ENCODE measurements at regions not wholly inside any gene's neighbourhood (a gene's known extent, or its start where the extent isn't known, plus 50 kb on each side); places are given as distances from the start of the nearest gene placed in this dataset.

- no peak for DNase-seq (ENCODE audit: low read depth)
- no peak overlapping the region for H3K4me3 ChIP-seq (ENCODE audit: low read depth, low read length)
- TF ChIP-seq, protein P1, sequence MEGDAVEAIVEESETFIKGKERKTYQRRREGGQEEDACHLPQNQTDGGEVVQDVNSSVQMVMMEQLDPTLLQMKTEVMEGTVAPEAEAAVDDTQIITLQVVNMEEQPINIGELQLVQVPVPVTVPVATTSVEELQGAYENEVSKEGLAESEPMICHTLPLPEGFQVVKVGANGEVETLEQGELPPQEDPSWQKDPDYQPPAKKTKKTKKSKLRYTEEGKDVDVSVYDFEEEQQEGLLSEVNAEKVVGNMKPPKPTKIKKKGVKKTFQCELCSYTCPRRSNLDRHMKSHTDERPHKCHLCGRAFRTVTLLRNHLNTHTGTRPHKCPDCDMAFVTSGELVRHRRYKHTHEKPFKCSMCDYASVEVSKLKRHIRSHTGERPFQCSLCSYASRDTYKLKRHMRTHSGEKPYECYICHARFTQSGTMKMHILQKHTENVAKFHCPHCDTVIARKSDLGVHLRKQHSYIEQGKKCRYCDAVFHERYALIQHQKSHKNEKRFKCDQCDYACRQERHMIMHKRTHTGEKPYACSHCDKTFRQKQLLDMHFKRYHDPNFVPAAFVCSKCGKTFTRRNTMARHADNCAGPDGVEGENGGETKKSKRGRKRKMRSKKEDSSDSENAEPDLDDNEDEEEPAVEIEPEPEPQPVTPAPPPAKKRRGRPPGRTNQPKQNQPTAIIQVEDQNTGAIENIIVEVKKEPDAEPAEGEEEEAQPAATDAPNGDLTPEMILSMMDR (conservative IDR thresholded peaks at IDR 0.05; ENCODE audit: low read depth, low read length): no peak
Observed at GRCh38 chr1:187920976-187921375, 1092.2 kb downstream of the PLA2G4A start.

- TF ChIP-seq, protein P1 (conservative IDR thresholded peaks at IDR 0.05; ENCODE audit: low read depth, low read length): no peak
- peak; percentile 13 for DNase-seq (ENCODE audit: low read depth)
- no peak overlapping the region for H3K4me3 ChIP-seq (ENCODE audit: low read depth, low read length)
Observed at GRCh38 chr1:187921426-187921825, 1092.7 kb downstream of the PLA2G4A start.

DNA sequence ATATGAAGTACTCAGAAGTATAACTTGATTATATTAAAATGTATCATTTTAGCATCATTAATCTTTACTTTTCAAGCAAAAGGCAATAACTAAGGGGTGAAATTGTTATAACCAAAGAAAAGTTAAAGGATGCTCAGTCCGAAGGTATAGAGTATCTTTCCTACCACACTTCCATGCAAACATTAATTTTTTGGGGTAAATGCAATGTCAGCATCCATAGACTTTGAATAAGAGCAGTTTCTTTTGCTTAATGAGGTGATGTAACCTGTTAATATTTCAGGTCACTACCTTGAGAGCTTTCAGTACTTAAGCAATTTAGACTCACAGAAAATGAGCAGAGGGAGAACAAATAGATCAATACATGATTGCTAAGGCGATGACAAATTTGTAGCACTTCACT is 1093.5 kb downstream of the PLA2G4A start:
- TF ChIP-seq, protein P1 (conservative IDR thresholded peaks at IDR 0.05; ENCODE audit: low read depth, low read length): no peak
- no peak overlapping the region for H3K4me3 ChIP-seq (ENCODE audit: low read depth, low read length)
- DNase-seq (ENCODE audit: low read depth): no peak

DNA sequence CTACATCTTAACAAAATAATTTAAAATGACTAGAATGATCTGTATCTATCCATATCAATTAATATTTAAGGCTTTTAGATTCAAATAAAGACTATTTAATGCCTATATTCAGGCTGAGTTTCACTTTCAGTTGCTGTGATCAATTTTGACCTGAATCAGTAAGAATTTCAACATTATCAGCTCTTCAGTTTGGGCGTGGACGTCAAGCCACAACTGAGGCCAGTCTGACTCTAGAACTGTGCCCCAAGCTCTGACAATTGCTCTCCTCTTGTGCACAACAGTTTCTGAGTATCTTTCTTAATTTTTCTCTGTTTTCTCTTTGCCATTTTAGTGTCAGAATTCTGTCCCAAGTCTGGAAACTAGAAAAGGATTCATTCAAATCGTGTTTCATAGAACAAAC is 1095.5 kb downstream of the PLA2G4A start:
- TF ChIP-seq, protein P1 (conservative IDR thresholded peaks at IDR 0.05; ENCODE audit: low read depth, low read length): no peak
- no peak for DNase-seq (ENCODE audit: low read depth)
- no peak overlapping the region for H3K4me3 ChIP-seq (ENCODE audit: low read depth, low read length)

GRCh38 chr1:187928288-187928687 is 1099.5 kb downstream of the PLA2G4A start:
- no peak overlapping the region for H3K4me3 ChIP-seq (ENCODE audit: low read depth, low read length)
- TF ChIP-seq, protein P1 (conservative IDR thresholded peaks at IDR 0.05; ENCODE audit: low read depth, low read length): peak; percentile 87
- DNase-seq (ENCODE audit: low read depth): peak; percentile 73

- no peak for DNase-seq (ENCODE audit: low read depth)
- no peak overlapping the region for H3K4me3 ChIP-seq (ENCODE audit: low read depth, low read length)
- TF ChIP-seq, protein P1 (conservative IDR thresholded peaks at IDR 0.05; ENCODE audit: low read depth, low read length): no peak
Observed at GRCh38 chr1:187928696-187929095, 1099.9 kb downstream of the PLA2G4A start.

DNA sequence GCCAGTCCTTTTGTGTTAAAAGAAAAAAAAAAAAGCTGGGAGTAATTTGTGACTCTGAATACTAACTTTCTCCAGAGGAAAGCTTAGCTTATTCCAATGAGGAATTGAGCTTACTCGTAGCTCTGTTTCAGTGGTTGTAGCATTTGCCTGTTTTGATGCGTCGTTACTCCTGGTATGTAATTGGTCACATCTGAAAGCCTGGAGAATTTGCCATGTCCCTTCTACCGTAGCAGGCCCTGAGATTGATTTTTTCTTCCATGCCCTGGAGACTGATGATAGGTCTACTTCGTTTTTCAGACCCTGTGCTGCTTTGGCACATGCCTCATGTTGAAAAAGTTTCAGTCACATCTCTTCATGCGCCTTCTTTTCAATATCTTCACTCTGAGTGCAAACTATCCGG is 1103.0 kb downstream of the PLA2G4A start:
- TF ChIP-seq, protein P1 (conservative IDR thresholded peaks at IDR 0.05; ENCODE audit: low read depth, low read length): no peak
- no peak for DNase-seq (ENCODE audit: low read depth)
- H3K4me3 ChIP-seq (ENCODE audit: low read depth, low read length): no peak overlapping the region

Data from choroid plexus epithelial cell (primary cell).